ENCODE measurements at regions not wholly inside any gene's neighbourhood (a gene's known extent, or its start where the extent isn't known, plus 50 kb on each side); places are given as distances from the start of the nearest gene placed in this dataset.

GRCh38 chr11:69381681-69382130 lies 87.8 kb downstream of the MYEOV start:
- TF ChIP-seq POLR2A (IDR thresholded peaks at IDR 0.05) (no peak), CTCF (IDR thresholded peaks at IDR 0.05) (no peak)
